HG02642 (cell line): ENCODE measurements at regions not wholly inside any gene's neighbourhood (a gene's known extent, or its start where the extent isn't known, plus 50 kb on each side); places are given as distances from the start of the nearest gene placed in this dataset.

Experiments used
- ATAC-seq: cut with Tn5 transposase; IDR thresholded peaks from one replicate; pipeline ENCODE4 v1.9.1; 2021; ENCODE audit warnings: mild to moderate bottlenecking; ENCODE audit not compliant: unreplicated experiment, poor library complexity

- no peak for ATAC-seq
Measured at GRCh38 chr18:38369772-38370690, 804.4 kb upstream of the CELF4 start.

GRCh38 chr18:38368886-38369285, 803.3 kb upstream of the CELF4 start:
- ATAC-seq: no peak

GRCh38 chr18:38368246-38368645, 802.6 kb upstream of the CELF4 start:
- ATAC-seq: no peak

- ATAC-seq: no peak
Measured at GRCh38 chr18:38367473-38367872, 801.9 kb upstream of the CELF4 start.

GRCh38 chr18:38362286-38362792, 796.7 kb upstream of the CELF4 start:
- no peak for ATAC-seq

- no peak for ATAC-seq
Measured at GRCh38 chr18:38358805-38359657, 793.4 kb upstream of the CELF4 start.

GRCh38 chr18:38353149-38353548, 787.6 kb upstream of the CELF4 start:
- ATAC-seq: no peak

GRCh38 chr18:38350141-38350540, 784.5 kb upstream of the CELF4 start:
- no peak for ATAC-seq

GRCh38 chr18:38330573-38330972, 765.0 kb upstream of the CELF4 start:
- ATAC-seq: no peak

GRCh38 chr18:38329145-38329544, 763.5 kb upstream of the CELF4 start:
- no peak for ATAC-seq

- no peak for ATAC-seq
Measured at GRCh38 chr18:38322206-38322605, 756.6 kb upstream of the CELF4 start.

- no peak for ATAC-seq
Measured at GRCh38 chr18:38321262-38321661, 755.7 kb upstream of the CELF4 start.

GRCh38 chr18:38318416-38318815, 752.8 kb upstream of the CELF4 start:
- no peak for ATAC-seq

- no peak for ATAC-seq
Measured at GRCh38 chr18:38313831-38314230, 748.2 kb upstream of the CELF4 start.

GRCh38 chr18:38312532-38312931, 746.9 kb upstream of the CELF4 start:
- no peak for ATAC-seq

GRCh38 chr18:38310936-38311335, 745.3 kb upstream of the CELF4 start:
- no peak for ATAC-seq

- ATAC-seq: no peak
Measured at GRCh38 chr18:38307914-38308313, 742.3 kb upstream of the CELF4 start.

GRCh38 chr18:38305961-38306360, 740.4 kb upstream of the CELF4 start:
- no peak for ATAC-seq

GRCh38 chr18:38301621-38302020, 736.0 kb upstream of the CELF4 start:
- ATAC-seq: no peak

- ATAC-seq: no peak
Measured at GRCh38 chr18:38297910-38298309, 732.3 kb upstream of the CELF4 start.

- ATAC-seq: no peak
Measured at GRCh38 chr18:38290229-38290628, 724.6 kb upstream of the CELF4 start.
